H9 (cell line): ENCODE measurements at regions not wholly inside any gene's neighbourhood (a gene's known extent, or its start where the extent isn't known, plus 50 kb on each side); places are given as distances from the start of the nearest gene placed in this dataset.

Source experiments
- DNase-seq: peaks from one replicate; pipeline ENCODE4 v3.0.0-alpha.2; 2017
- H2AFZ ChIP-seq: one replicate; pipeline ENCODE4 v1.6.1; 2013; ENCODE audit warnings: mild to moderate bottlenecking, low read length, control low read depth, moderate library complexity
- H2AK5ac ChIP-seq: 2 replicates; pipeline ENCODE4 v1.6.1; 2013; ENCODE audit warnings: low read length, control low read depth, mixed read lengths; ENCODE audit not compliant: insufficient read length
- H2BK120ac ChIP-seq: one replicate; pipeline ENCODE4 v1.6.1; 2013; ENCODE audit warnings: low read depth, mild to moderate bottlenecking, low read length, control low read depth, inconsistent platforms; ENCODE audit not compliant: poor library complexity, severe bottlenecking
- H2BK12ac ChIP-seq: 2 replicates; pipeline ENCODE4 v1.6.1; 2013; ENCODE audit warnings: low read length, control low read depth, mixed read lengths, low read depth; ENCODE audit not compliant: insufficient read length
- H2BK15ac ChIP-seq: 2 replicates; pipeline ENCODE4 v1.6.1; 2013; ENCODE audit warnings: low read depth, low read length, control low read depth
- H2BK20ac ChIP-seq: one replicate; pipeline ENCODE4 v1.6.1; 2013; ENCODE audit warnings: low read depth, mild to moderate bottlenecking, low read length, control low read depth, inconsistent platforms; ENCODE audit not compliant: poor library complexity, severe bottlenecking
- H2BK5ac ChIP-seq: 2 replicates; pipeline ENCODE4 v1.6.1; 2013; ENCODE audit warnings: low read length, control low read depth, mixed read lengths; ENCODE audit not compliant: insufficient read length
- H3K14ac ChIP-seq: 2 replicates; pipeline ENCODE4 v1.6.1; 2013; ENCODE audit warnings: low read length, control low read depth; ENCODE audit not compliant: insufficient read depth
- H3K18ac ChIP-seq: 2 replicates; pipeline ENCODE4 v1.6.1; 2013; ENCODE audit warnings: low read depth, mild to moderate bottlenecking, mixed read lengths, low read length, control low read depth; ENCODE audit not compliant: insufficient read length
- H3K23ac ChIP-seq: 2 replicates; pipeline ENCODE4 v1.6.1; 2013; ENCODE audit warnings: low read length, control low read depth, mixed read lengths, low read depth; ENCODE audit not compliant: insufficient read length
- H3K23me2 ChIP-seq: 2 replicates; pipeline ENCODE4 v1.6.1; 2013; ENCODE audit warnings: low read depth, mild to moderate bottlenecking, mixed read lengths, low read length, control low read depth; ENCODE audit not compliant: insufficient read length, poor library complexity, severe bottlenecking
- H3K27ac ChIP-seq: 2 replicates; pipeline ENCODE4 v1.5.1; 2013; ENCODE audit warnings: low read length, control low read depth, mixed read lengths, low read depth; ENCODE audit not compliant: insufficient read length
- H3K27me3 ChIP-seq: 2 replicates; pipeline ENCODE4 v1.6.1; 2013; ENCODE audit warnings: low read length, control low read depth, inconsistent platforms; ENCODE audit not compliant: insufficient read depth
- H3K4ac ChIP-seq: 2 replicates; pipeline ENCODE4 v1.6.1; 2013; ENCODE audit warnings: low read depth, mild to moderate bottlenecking, control low read depth, inconsistent platforms, low read length, moderate library complexity
- H3K4me1 ChIP-seq: 2 replicates; pipeline ENCODE4 v1.6.1; 2013; ENCODE audit warnings: low read length, control low read depth, inconsistent platforms; ENCODE audit not compliant: insufficient read depth
- H3K4me2 ChIP-seq: 2 replicates; pipeline ENCODE4 v1.6.1; 2013; ENCODE audit warnings: low read length, control low read depth, mixed read lengths; ENCODE audit not compliant: insufficient read length, insufficient read depth
- H3K56ac ChIP-seq: 2 replicates; pipeline ENCODE4 v1.6.1; 2013; ENCODE audit warnings: low read depth, mild to moderate bottlenecking, mixed read lengths, low read length, control low read depth; ENCODE audit not compliant: insufficient read length
- H3K79me1 ChIP-seq: 2 replicates; pipeline ENCODE4 v1.6.1; 2013; ENCODE audit warnings: low read depth, mild to moderate bottlenecking, moderate library complexity, low read length, control low read depth, inconsistent platforms; ENCODE audit not compliant: insufficient read depth, poor library complexity, severe bottlenecking
- H3K79me2 ChIP-seq: 2 replicates; pipeline ENCODE4 v1.6.1; 2013; ENCODE audit warnings: low read length, control low read depth, inconsistent platforms; ENCODE audit not compliant: insufficient read depth
- H3K9ac ChIP-seq: 2 replicates; pipeline ENCODE4 v1.6.1; 2013; ENCODE audit warnings: low read length, control low read depth, mixed read lengths; ENCODE audit not compliant: insufficient read length; ENCODE audit errors: extremely low read depth
- H3K9me3 ChIP-seq: one replicate; pipeline ENCODE4 v1.6.1; 2013; ENCODE audit warnings: low read depth, low read length, inconsistent platforms; ENCODE audit not compliant: control insufficient read depth
- H3T11ph ChIP-seq: one replicate; pipeline ENCODE4 v1.6.1; 2013; ENCODE audit warnings: mild to moderate bottlenecking, low read length, control low read depth, inconsistent platforms
- H4K20me1 ChIP-seq: one replicate; pipeline ENCODE4 v1.6.1; 2013; ENCODE audit not compliant: control insufficient read depth, insufficient read length, insufficient read depth
- H4K5ac ChIP-seq: 2 replicates; pipeline ENCODE4 v1.6.1; 2013; ENCODE audit warnings: low read depth, mild to moderate bottlenecking, mixed read lengths, low read length, control low read depth; ENCODE audit not compliant: insufficient read length
- H4K8ac ChIP-seq: replicated peaks from 2 replicates; pipeline ENCODE4 v1.6.1; 2013; ENCODE audit warnings: low read length, control low read depth, mixed read lengths, low read depth; ENCODE audit not compliant: insufficient read length
- H4K91ac ChIP-seq: 2 replicates; pipeline ENCODE4 v1.6.1; 2013; ENCODE audit warnings: low read depth, mild to moderate bottlenecking, moderate library complexity, mixed read lengths, low read length, control low read depth; ENCODE audit not compliant: insufficient read length
- H3K27ac Mint-ChIP-seq, 3 experiments: 2 replicates in 2 of 3; 3 replicates in 1 of 3; pipeline ENCODE4 v1.8.0; 2020 to 2021; ENCODE audit warnings: mixed read lengths in 3 of 3, mild to moderate bottlenecking in 1 of 3, moderate library complexity in 1 of 3
- H3K27me3 Mint-ChIP-seq: 2 replicates; pipeline ENCODE4 v1.8.0; 2021; ENCODE audit warnings: low read depth, mild to moderate bottlenecking, moderate library complexity, mixed read lengths
- H3K36me3 Mint-ChIP-seq, 3 experiments: 2 replicates in 2 of 3; 3 replicates in 1 of 3; pipeline ENCODE4 v1.8.0; 2020 to 2021; ENCODE audit warnings: low read depth in 3 of 3, mixed read lengths in 3 of 3; ENCODE audit not compliant: insufficient read depth in 1 of 3
- H3K4me1 Mint-ChIP-seq, 2 experiments: 2 replicates each; pipeline ENCODE4 v1.8.0; 2020; ENCODE audit warnings: mixed read lengths in 2 of 2
- H3K4me3 Mint-ChIP-seq, 2 experiments: 2 replicates in 1 of 2; 3 replicates in 1 of 2; pipeline ENCODE4 v1.8.0; 2020 to 2021; ENCODE audit warnings: mild to moderate bottlenecking in 2 of 2, mixed read lengths in 2 of 2, moderate library complexity in 1 of 2
- H3K9me3 Mint-ChIP-seq, 2 experiments: 2 replicates in 1 of 2; 3 replicates in 1 of 2; pipeline ENCODE4 v1.8.0; 2020; ENCODE audit warnings: mild to moderate bottlenecking in 2 of 2, mixed read lengths in 2 of 2, moderate library complexity in 1 of 2
- WGBS: extraction: QIAGEN DNeasy Blood & Tissue Kit; methylation state at CpG from one replicate; pipeline ENCODE4 v1.1.7; 2013; ENCODE audit warnings: missing lambda C conversion rate, low lambda C conversion rate, mixed read lengths; ENCODE audit not compliant: insufficient read length; ENCODE audit errors: extremely low coverage; 5-methylcytosine and 5-hydroxymethylcytosine counted together
- TF ChIP-seq, protein P1 (sequence below): fragments of 200-600 bp; sonication (generic); conservative IDR thresholded peaks from 3 replicates; pipeline ENCODE4 v1.8.0; 2021; ENCODE audit warnings: antibody characterized with exemption, mild to moderate bottlenecking

DNA sequence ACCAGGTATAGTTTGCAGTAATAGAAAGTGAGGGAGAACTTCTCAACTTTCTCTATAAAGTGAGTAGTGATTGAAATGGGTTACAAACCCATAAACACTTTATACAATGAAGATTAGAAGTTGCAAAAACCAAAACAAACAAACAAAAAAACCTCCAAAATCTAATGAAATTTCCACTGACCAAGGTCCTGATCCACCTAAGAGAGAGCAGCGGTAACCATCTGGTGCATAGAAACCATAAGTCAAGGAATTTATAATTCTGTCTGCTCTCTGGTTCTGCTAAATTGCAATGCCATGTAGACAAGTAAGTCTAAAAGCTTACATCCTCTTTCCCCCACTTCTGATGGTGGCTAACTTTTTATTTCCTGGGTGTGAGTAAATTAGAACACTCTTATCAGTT, 463.4 kb downstream of the EFNB2 start:
- no peak overlapping the region for H3K27ac ChIP-seq
- H3K79me1 ChIP-seq, result no peaks in the 10 kb centered on the region
- H4K91ac ChIP-seq, result no peak overlapping the region
- TF ChIP-seq, protein P1, sequence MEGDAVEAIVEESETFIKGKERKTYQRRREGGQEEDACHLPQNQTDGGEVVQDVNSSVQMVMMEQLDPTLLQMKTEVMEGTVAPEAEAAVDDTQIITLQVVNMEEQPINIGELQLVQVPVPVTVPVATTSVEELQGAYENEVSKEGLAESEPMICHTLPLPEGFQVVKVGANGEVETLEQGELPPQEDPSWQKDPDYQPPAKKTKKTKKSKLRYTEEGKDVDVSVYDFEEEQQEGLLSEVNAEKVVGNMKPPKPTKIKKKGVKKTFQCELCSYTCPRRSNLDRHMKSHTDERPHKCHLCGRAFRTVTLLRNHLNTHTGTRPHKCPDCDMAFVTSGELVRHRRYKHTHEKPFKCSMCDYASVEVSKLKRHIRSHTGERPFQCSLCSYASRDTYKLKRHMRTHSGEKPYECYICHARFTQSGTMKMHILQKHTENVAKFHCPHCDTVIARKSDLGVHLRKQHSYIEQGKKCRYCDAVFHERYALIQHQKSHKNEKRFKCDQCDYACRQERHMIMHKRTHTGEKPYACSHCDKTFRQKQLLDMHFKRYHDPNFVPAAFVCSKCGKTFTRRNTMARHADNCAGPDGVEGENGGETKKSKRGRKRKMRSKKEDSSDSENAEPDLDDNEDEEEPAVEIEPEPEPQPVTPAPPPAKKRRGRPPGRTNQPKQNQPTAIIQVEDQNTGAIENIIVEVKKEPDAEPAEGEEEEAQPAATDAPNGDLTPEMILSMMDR, result no peak
- no peaks in the 10 kb centered on the region for H3K27me3 ChIP-seq
- no peak overlapping the region for H3K14ac ChIP-seq
- no peak overlapping the region for H3K56ac ChIP-seq
- H2BK5ac ChIP-seq, result no peak overlapping the region
- no peak overlapping the region for H4K5ac ChIP-seq
- no peak overlapping the region for H2AK5ac ChIP-seq
- H3K9me3 ChIP-seq, result no peaks in the 10 kb centered on the region
- Mint-ChIP-seq H3K27me3 (no peaks in the 10 kb centered on the region), H3K4me3 (no peak overlapping the region), H3K4me1 (peaks cover 14% of the 10 kb centered on the region in 2 experiments), H3K27ac (no peak overlapping the region), H3K9me3 (no peaks in the 10 kb centered on the region; a peak in 1 of 5 replicates), H3K36me3 (no peaks in the 10 kb centered on the region; a peak in 1 of 7 replicates)
- H4K20me1 ChIP-seq, result no peaks in the 10 kb centered on the region
- H3K23me2 ChIP-seq, result no peaks in the 10 kb centered on the region
- H3K9ac ChIP-seq, result no peak overlapping the region
- no peak overlapping the region for H2BK120ac ChIP-seq
- H2AFZ ChIP-seq, result no peak overlapping the region
- no peak for DNase-seq
- no peak overlapping the region for H2BK15ac ChIP-seq
- H3K18ac ChIP-seq, result no peak overlapping the region
- H3K23ac ChIP-seq, result no peak overlapping the region
- no CpG with 5 or more reads among the region's 1 CpG for WGBS
- no peak overlapping the region for H2BK20ac ChIP-seq
- no peaks in the 10 kb centered on the region for H3K4me1 ChIP-seq
- H4K8ac ChIP-seq, result no peak overlapping the region
- H3K79me2 ChIP-seq, result no peaks in the 10 kb centered on the region
- no peak overlapping the region for H2BK12ac ChIP-seq
- no peak overlapping the region for H3T11ph ChIP-seq
- H3K4me2 ChIP-seq, result no peak overlapping the region
- no peak overlapping the region for H3K4ac ChIP-seq
